ENCODE measurements at regions not wholly inside any gene's neighbourhood (a gene's known extent, or its start where the extent isn't known, plus 50 kb on each side); places are given as distances from the start of the nearest gene placed in this dataset.
"Not testable (repeated sequence)": the region's sequence is repeated elsewhere in the genome, so short reads cannot be mapped to it uniquely, and the experiment has no call there.

DNA sequence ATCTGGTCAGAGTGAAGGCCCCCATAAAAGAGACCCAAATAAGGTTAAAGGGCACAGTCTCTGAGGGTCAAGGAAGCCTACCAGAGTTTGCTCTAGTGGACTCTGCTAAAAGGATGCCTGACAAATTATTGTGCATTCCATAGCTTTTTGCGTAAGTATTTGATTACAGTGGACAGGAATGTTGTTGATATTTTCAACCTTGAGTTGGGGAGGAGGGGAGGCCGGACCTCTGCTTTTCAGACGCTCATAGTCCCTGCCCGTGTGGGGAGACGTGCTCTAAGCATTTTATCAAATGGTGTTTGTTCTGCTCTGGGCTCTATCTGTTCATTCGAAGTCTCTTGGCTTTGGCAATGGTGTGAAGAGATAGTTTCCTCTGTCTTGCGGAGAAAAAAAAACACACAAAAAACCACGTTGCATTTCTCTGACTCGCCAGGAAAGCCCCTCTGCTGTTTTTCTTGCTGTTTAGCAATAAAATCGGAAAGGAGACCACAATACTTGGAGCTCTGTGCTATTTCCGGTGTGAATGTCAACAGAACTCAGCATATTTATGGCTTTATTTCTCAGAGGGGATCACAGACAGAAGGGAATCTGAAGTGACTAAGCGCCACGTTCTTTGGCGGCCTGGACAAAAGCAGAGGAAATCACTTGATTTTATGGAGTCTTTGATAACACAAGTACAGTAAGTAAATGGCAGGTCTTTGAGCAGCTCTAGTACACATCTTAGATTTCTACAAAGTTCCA, 159.8 kb downstream of the ZFP64 start:
- intact Hi-C loops (cut with DNase I; ENCODE audit: low total_unique reads) = no loop called here
- Histone ChIP-seq H3K27me3 (no peaks in the 10 kb centered on the region), H3K27ac (peak overlapping the region in 1 of 2 donors; percentile 38), H3K4me1 (no peaks in the 10 kb centered on the region), H3K9me3 (no peaks in the 10 kb centered on the region), H3K36me3 (no peaks in the 10 kb centered on the region), H3K4me3 (no peak overlapping the region)
- DNase-seq (ENCODE audit: low spot score in 2 of 2) = no peak
- TF ChIP-seq, protein P1, sequence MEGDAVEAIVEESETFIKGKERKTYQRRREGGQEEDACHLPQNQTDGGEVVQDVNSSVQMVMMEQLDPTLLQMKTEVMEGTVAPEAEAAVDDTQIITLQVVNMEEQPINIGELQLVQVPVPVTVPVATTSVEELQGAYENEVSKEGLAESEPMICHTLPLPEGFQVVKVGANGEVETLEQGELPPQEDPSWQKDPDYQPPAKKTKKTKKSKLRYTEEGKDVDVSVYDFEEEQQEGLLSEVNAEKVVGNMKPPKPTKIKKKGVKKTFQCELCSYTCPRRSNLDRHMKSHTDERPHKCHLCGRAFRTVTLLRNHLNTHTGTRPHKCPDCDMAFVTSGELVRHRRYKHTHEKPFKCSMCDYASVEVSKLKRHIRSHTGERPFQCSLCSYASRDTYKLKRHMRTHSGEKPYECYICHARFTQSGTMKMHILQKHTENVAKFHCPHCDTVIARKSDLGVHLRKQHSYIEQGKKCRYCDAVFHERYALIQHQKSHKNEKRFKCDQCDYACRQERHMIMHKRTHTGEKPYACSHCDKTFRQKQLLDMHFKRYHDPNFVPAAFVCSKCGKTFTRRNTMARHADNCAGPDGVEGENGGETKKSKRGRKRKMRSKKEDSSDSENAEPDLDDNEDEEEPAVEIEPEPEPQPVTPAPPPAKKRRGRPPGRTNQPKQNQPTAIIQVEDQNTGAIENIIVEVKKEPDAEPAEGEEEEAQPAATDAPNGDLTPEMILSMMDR (IDR thresholded peaks at IDR 0.05) = no peak
- TF ChIP-seq POLR2AphosphoS5 (IDR thresholded peaks at IDR 0.05) (no peak), POLR2A (IDR thresholded peaks at IDR 0.05) (no peak)

DNA sequence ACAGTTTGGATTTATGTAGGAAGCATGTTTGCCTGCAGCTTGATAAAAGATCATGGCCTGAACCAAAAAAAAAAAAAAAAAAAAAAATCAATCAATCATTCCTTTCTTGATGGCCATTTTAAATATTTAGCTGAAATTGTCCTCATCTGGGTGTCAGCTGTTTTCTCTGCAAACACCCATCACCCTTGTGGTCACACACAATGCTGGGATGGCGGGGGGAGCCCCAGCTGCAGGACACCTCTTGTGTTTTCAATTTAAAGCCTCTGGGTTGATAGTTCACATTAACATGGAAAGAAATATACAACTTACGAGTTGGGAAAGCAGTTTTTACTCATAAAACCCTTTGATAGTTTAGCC, 160.4 kb downstream of the ZFP64 start:
- Histone ChIP-seq H3K4me1 (no peaks in the 10 kb centered on the region), H3K27me3 (no peaks in the 10 kb centered on the region), H3K27ac (peak overlapping the region in 1 of 2 donors; percentile 38), H3K9me3 (no peaks in the 10 kb centered on the region), H3K4me3 (no peak overlapping the region), H3K36me3 (no peaks in the 10 kb centered on the region)
- DNase-seq (ENCODE audit: low spot score in 2 of 2) = no peak
- intact Hi-C loops (cut with DNase I; ENCODE audit: low total_unique reads) = no loop called here
- no peak for TF ChIP-seq POLR2A (IDR thresholded peaks at IDR 0.05)

DNA sequence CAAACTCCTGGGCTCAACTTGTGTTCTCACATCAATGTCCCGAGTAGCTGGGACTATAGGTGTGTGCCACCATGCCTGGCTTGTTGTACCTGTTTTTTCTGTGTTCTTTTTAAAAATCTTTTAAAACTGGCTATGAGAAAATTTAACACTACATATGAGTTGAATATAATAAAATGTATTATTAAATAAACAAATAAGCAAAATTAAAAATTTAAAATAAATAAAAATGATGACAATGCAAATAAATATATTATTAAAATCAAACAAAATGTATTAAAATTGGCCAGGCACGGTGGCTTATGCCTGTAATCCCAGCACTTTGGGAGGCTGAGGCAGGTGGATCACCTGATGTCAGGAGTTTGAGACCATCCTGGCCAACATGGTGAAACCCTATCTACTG, 162.4 kb downstream of the ZFP64 start:
- H3K36me3 ChIP-seq; H3K27me3 ChIP-seq; intact Hi-C loops (cut with DNase I; ENCODE audit: low total_unique reads); H3K4me1 ChIP-seq; H3K4me3 ChIP-seq; DNase-seq (ENCODE audit: low spot score in 2 of 2); H3K27ac ChIP-seq; H3K9me3 ChIP-seq: not testable (repeated sequence)

DNA sequence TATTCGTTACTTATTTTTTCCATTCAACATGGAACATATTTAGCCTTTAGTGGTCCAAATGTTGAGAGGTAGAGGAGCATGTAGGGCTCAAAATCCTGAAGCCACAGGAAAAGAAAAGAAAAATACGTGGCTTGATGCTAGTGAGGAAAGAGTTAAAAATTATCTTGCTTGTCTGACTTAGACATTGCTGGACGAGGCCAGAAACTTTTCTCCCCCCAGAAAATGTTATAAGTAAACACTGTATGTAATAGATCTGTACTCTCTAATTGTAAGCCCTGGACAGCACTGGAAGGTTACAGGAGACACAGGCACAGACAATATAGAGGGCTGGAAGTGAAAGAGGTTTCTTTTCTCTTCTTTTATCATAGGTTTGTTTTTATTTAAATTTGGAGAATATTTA, 165.6 kb downstream of the ZFP64 start:
- no peaks in the 10 kb centered on the region for H3K4me1 ChIP-seq
- intact Hi-C loops (cut with DNase I; ENCODE audit: low total_unique reads) = no loop called here
- TF ChIP-seq POLR2A (IDR thresholded peaks at IDR 0.05) (no peak), POLR2AphosphoS5 (IDR thresholded peaks at IDR 0.05) (no peak)
- TF ChIP-seq, protein P1 (IDR thresholded peaks at IDR 0.05) = no peak
- H3K27ac ChIP-seq = no peak overlapping the region
- DNase-seq (ENCODE audit: low spot score in 2 of 2) = no peak
- no peaks in the 10 kb centered on the region for H3K9me3 ChIP-seq
- no peaks in the 10 kb centered on the region for H3K36me3 ChIP-seq
- no peaks in the 10 kb centered on the region for H3K27me3 ChIP-seq
- no peak overlapping the region for H3K4me3 ChIP-seq

DNA sequence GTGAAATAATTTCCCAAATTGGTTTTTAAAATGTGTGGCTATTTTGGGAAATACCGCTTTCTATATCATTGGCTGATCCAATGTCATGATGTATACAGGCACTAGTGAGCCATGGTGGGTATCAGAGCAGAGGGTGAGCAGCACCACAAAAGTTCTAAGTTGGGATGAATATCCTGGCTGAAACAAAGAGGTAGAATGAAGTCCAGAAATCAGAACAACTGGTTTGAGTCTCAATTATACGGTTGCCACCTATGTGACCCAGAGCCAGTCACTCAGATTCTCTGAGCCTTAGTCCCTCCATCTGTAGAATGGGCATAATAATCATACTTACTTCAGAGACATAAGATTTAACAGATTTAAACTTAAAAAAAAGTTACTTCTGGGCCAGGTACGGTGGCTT, 172.3 kb downstream of the ZFP64 start:
- no peaks in the 10 kb centered on the region for H3K4me1 ChIP-seq
- H3K4me3 ChIP-seq = no peak overlapping the region
- DNase-seq (ENCODE audit: low spot score in 2 of 2) = no peak
- intact Hi-C loops (cut with DNase I; ENCODE audit: low total_unique reads) = no loop called here
- no peak overlapping the region for H3K27ac ChIP-seq
- H3K27me3 ChIP-seq = no peaks in the 10 kb centered on the region
- no peaks in the 10 kb centered on the region for H3K36me3 ChIP-seq
- no peaks in the 10 kb centered on the region for H3K9me3 ChIP-seq
- TF ChIP-seq, protein P1 (IDR thresholded peaks at IDR 0.05) = no peak
- no peak for TF ChIP-seq POLR2AphosphoS5 (IDR thresholded peaks at IDR 0.05)
- no peak for TF ChIP-seq POLR2A (IDR thresholded peaks at IDR 0.05)

DNA sequence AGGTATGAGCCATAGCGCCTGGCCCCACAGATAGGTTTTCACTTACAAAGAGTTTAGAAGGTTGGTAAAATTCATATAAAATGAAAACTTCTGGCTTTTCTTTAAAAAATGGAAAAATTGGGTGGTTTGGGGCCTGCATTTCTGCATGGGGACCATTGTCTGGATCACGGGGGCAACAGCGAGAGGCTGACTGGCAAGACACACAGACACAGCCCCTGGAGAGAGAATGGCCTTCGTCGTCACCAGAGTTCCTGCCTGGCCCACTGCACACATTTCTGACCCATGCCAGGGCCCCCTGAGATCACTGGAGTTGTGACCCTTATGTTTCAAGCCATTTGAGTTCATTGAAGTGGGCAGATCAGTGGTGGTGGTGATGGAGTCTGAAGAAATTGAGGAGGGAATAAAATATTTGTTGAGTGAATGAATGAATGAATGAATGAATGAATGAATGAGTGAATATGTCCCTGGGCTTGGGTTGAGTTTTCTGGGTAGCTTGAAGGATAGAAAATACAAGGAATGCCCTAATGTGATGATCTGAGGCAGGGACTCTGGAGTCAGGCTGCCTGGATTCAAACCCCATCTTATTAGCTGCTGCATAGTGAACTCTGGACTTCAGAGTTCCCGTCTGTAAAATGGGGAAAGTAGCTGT, 173.8 kb downstream of the ZFP64 start:
- H3K4me1 ChIP-seq = no peaks in the 10 kb centered on the region

More for the DNA sequence above, 173.8 kb downstream of the ZFP64 start:
- no peaks in the 10 kb centered on the region for H3K27me3 ChIP-seq
- no peak overlapping the region for H3K27ac ChIP-seq
- H3K4me3 ChIP-seq = no peak overlapping the region
- TF ChIP-seq POLR2AphosphoS5 (IDR thresholded peaks at IDR 0.05) = no peak
- TF ChIP-seq POLR2A (IDR thresholded peaks at IDR 0.05) = no peak
- TF ChIP-seq, protein P1 (IDR thresholded peaks at IDR 0.05) = no peak
- intact Hi-C loops (cut with DNase I; ENCODE audit: low total_unique reads) = no loop called here
- no peak for DNase-seq (ENCODE audit: low spot score in 2 of 2)
- no peaks in the 10 kb centered on the region for H3K36me3 ChIP-seq
- no peaks in the 10 kb centered on the region for H3K9me3 ChIP-seq
